ENCODE measurements at regions not wholly inside any gene's neighbourhood (a gene's known extent, or its start where the extent isn't known, plus 50 kb on each side); places are given as distances from the start of the nearest gene placed in this dataset.
A peak's percentile ranks its signal among the peaks of the same experiment; 100 is the strongest.

DNA sequence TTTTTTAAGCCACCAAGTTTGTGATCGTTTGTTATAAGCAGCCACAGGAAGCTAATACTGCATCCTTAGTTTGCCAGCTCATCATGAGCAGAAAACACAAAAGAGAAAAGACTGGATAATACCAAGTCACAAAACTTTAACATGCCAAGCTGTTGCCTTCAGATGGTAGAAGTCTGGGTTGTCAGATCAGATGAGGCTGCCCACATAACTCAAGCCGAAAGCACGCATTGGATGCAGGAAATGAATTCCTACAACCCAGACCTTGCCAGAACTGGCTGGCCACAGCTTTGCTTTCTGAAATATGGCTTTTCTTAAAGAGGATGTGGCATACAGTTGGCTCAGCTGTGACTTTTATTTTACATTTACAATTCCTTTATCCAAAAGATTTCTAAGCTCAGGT lies 118.3 kb upstream of the NEO1 start:
- Mint-ChIP-seq H3K27ac (peak overlapping the region; percentile 51), H3K4me1 (peaks cover 2% of the 10 kb centered on the region), H3K36me3 (ENCODE audit: low read depth) (peaks cover 2% of the 10 kb centered on the region), H3K27me3 (peaks cover 51% of the 10 kb centered on the region), H3K4me3 (no peak overlapping the region)
- H3K9me3 ChIP-seq (ENCODE audit: control insufficient read depth, low read length, poor library complexity, severe bottlenecking): no peaks in the 10 kb centered on the region
- no peak for DNase-seq
- ATAC-seq: no peak

DNA sequence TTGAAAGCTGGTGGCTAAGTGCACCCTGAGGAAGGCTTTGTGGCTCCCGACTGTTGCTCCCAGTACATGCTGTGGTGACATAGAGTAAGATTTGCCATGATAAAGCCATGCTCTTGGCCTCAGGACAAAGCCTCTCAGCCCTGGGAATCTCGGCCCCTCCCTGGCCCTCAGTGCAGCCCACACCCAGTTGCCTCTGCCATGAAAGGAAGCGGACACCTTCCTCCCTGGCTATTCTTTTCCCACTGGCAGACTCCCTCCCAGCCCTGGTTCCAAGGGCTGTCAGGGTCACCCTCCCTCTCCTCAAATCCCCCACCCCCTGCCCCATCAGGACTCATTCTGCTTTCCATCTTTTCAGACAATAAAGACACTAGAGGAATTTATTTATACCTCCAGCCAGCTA lies 119.8 kb upstream of the NEO1 start:
- Mint-ChIP-seq H3K27me3 (peaks cover 42% of the 10 kb centered on the region), H3K4me1 (peaks cover 2% of the 10 kb centered on the region), H3K36me3 (ENCODE audit: low read depth) (peaks cover 2% of the 10 kb centered on the region), H3K27ac (no peak overlapping the region), H3K4me3 (no peak overlapping the region)
- ATAC-seq (no peak), DNase-seq (no peak)
- no peaks in the 10 kb centered on the region for H3K9me3 ChIP-seq (ENCODE audit: control insufficient read depth, low read length, poor library complexity, severe bottlenecking)

DNA sequence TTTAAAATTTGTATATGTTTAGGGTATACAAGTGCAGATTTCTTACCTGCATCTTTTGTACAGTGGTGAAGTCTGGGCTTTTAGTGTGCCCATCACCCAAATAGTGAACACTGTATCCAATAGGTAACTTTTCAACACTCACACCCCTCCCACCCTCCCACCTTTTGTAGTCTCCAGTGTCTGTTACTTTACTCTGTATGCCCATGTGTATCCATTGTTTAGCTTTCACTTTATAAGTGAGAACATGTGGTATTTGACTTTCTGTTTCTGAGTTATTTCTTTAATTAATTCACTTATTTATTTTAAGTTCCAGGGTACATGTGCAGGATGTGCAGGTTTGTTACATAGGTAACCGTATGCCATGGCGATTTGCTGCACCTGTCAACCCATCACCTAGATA lies 124.8 kb upstream of the NEO1 start:
- H3K4me3 Mint-ChIP-seq: peak overlapping the region; percentile 32
- peaks cover 16% of the 10 kb centered on the region for H3K27me3 Mint-ChIP-seq
- no peaks in the 10 kb centered on the region for H3K9me3 ChIP-seq (ENCODE audit: control insufficient read depth, low read length, poor library complexity, severe bottlenecking)
- H3K27ac Mint-ChIP-seq: peak overlapping the region; percentile 75
- ATAC-seq (no peak), DNase-seq (no peak)
- H3K36me3 Mint-ChIP-seq (ENCODE audit: low read depth): no peaks in the 10 kb centered on the region
- H3K4me1 Mint-ChIP-seq: peaks cover 5% of the 10 kb centered on the region

DNA sequence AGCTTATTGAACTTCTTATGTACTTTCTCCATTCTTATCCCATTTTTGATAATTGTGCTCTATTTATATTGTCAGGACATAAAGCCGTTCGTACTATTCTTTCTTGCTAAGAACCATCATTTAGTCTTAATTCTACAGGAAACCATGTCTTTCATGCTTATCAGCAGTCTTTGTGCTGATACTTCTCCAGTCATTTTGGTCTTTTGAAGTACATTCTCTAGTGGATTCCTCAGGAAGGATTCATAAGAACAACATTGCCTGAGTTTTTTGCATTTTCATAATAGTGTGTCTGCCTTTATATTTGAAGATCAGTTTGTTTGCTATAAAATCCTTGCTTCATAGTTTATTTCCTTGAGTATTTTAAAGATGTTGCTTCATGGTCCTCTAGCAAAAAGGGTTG lies 126.6 kb upstream of the NEO1 start:
- ATAC-seq: no peak
- Mint-ChIP-seq H3K4me1 (peaks cover 5% of the 10 kb centered on the region), H3K27me3 (peaks cover 6% of the 10 kb centered on the region), H3K36me3 (ENCODE audit: low read depth) (no peaks in the 10 kb centered on the region), H3K4me3 (no peak overlapping the region), H3K27ac (no peak overlapping the region)
- no peaks in the 10 kb centered on the region for H3K9me3 ChIP-seq (ENCODE audit: control insufficient read depth, low read length, poor library complexity, severe bottlenecking)
- DNase-seq: no peak

DNA sequence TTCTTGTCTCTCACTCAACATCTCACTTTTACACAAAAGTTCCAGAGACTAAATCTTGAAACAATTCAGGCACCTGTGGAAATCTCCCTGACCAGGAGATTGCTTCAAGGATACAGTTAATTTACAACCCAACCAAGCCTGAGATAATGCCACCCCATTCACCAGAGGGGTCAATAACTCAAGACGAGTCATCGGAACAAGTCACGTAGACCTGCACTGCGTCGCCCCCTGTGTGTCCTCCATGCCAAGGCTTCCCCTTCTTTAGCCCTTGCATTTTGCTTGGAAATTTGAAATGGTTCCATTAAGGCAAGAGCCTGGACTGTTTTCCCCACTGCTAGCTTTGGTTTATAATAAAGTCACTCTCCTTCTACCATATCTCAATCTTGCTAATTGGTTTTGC lies 129.0 kb upstream of the NEO1 start:
- Mint-ChIP-seq H3K36me3 (ENCODE audit: low read depth) (no peaks in the 10 kb centered on the region), H3K27me3 (peaks cover 6% of the 10 kb centered on the region), H3K27ac (no peak overlapping the region), H3K4me3 (no peak overlapping the region), H3K4me1 (peaks cover 5% of the 10 kb centered on the region)
- DNase-seq (no peak), ATAC-seq (no peak)
- H3K9me3 ChIP-seq (ENCODE audit: control insufficient read depth, low read length, poor library complexity, severe bottlenecking): no peaks in the 10 kb centered on the region

DNA sequence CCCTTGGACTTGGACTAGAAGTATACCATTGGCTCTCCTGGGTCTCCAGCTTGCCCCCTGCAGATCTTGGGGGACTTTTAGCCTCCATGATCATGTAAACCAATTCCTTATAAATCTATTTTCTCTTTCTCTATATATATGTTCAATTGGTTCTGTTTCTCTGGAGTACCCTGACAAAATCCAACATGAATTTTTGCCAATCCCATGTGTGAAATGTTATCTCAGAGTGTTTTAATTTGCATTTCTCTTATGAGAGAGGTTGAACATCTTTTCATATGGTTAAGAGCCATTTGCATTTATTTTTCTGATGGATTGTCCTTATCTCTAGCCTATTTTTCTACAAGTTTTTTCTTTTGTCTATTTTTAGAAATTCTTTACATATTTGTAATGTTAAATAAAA lies 131.7 kb upstream of the NEO1 start:
- Mint-ChIP-seq H3K27ac (no peak overlapping the region), H3K36me3 (ENCODE audit: low read depth) (no peaks in the 10 kb centered on the region), H3K4me1 (no peaks in the 10 kb centered on the region), H3K4me3 (no peak overlapping the region), H3K27me3 (no peaks in the 10 kb centered on the region)
- ATAC-seq: no peak
- no peak for DNase-seq
- no peaks in the 10 kb centered on the region for H3K9me3 ChIP-seq (ENCODE audit: control insufficient read depth, low read length, poor library complexity, severe bottlenecking)

DNA sequence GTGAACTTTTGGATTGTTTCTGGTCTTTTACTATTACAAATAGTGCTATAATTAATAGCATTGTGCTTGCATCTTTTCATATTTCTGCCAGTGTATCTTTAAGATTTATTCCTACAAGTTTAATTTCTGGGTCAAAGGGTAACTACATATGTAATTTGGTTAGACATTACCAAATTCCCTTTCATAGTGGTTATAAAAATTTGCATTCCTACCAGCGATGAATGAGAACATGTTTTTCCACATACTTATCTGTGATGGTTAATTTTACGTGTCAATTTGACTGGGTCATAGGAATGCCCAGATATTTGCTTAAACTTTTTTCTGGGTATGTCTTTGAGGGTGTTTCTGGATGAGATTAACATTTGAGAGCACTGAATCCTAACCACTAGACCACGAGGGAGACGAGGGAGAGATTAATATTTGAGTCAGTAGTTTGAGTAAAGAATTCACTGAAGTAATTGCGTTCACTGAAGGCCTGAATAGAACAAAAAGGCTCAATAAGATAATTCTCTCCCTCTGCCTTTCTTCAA lies 132.3 kb upstream of the NEO1 start:
- ATAC-seq: no peak
- H3K27me3 Mint-ChIP-seq: no peaks in the 10 kb centered on the region
- H3K4me3 Mint-ChIP-seq: no peak overlapping the region
- DNase-seq: no peak
- no peaks in the 10 kb centered on the region for H3K9me3 ChIP-seq (ENCODE audit: control insufficient read depth, low read length, poor library complexity, severe bottlenecking)
- H3K36me3 Mint-ChIP-seq (ENCODE audit: low read depth): no peaks in the 10 kb centered on the region
- no peaks in the 10 kb centered on the region for H3K4me1 Mint-ChIP-seq
- no peak overlapping the region for H3K27ac Mint-ChIP-seq

DNA sequence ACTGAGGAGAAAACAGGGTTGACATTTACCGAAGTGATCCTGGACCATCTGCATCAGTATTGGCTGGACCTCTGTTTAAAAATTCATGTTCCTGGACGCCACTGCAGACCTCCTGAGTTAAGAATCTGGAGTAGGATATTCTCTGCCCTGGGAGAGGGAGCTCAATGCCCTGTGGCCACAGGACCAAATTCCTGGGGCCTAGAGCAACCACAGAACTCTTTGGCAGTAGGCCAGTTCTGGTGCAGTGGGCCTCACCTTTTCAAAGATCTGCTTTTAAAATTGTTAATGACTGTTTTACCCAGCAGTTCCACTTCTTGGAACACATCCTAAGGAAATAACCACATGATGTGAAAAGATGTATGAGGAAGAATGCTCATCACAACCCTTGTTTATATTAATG lies 133.3 kb upstream of the ADPGK start:
- no peak for ATAC-seq
- Mint-ChIP-seq H3K27ac (no peak overlapping the region), H3K27me3 (no peaks in the 10 kb centered on the region), H3K4me1 (peaks cover 3% of the 10 kb centered on the region), H3K36me3 (ENCODE audit: low read depth) (no peaks in the 10 kb centered on the region), H3K4me3 (no peak overlapping the region)
- H3K9me3 ChIP-seq (ENCODE audit: control insufficient read depth, low read length, poor library complexity, severe bottlenecking): no peaks in the 10 kb centered on the region
- DNase-seq: no peak

DNA sequence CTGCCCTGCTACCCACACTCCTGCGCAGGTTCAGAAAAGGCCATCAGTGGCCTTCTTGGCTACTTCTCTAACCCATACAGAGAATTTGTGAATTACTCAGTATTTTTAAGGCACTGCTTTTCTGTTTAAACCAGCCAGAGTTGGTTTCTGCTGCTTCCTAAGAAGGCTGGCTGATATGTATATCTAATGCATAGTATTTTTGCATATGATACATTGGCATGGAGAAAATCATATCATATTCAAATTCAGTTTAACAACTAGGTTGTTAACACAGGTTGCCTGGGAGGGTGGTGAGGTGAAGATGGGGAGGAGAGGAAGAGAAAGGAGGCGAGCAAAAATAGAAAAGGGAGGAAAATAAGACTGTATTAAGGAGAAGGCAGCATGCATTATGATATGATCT lies 132.8 kb upstream of the ADPGK start:
- no peaks in the 10 kb centered on the region for H3K36me3 Mint-ChIP-seq (ENCODE audit: low read depth)
- no peaks in the 10 kb centered on the region for H3K27me3 Mint-ChIP-seq
- H3K9me3 ChIP-seq (ENCODE audit: control insufficient read depth, low read length, poor library complexity, severe bottlenecking): no peaks in the 10 kb centered on the region
- ATAC-seq (no peak), DNase-seq (no peak)
- no peak overlapping the region for H3K4me3 Mint-ChIP-seq
- H3K4me1 Mint-ChIP-seq: peaks cover 3% of the 10 kb centered on the region
- H3K27ac Mint-ChIP-seq: no peak overlapping the region

DNA sequence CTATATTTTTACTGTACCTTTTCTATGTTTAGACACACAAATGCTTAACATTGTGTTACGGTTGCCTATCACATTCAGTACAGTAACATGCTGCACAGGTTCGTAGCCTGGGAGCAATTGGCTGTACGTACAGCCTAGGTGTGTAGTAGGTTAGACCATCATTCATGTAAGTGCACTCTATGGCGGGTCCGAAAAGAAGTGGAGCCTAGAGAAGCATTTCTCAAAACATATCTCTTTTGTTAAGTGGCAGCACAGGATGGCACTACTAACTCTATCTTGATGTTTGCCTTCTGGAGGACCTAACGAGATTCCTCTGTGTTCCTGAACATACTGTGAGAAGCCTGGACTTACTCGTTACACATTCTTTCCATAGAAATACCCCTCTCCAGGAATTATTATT lies 132.3 kb upstream of the ADPGK start:
- H3K27ac Mint-ChIP-seq: no peak overlapping the region
- H3K36me3 Mint-ChIP-seq (ENCODE audit: low read depth): no peaks in the 10 kb centered on the region
- peaks cover 3% of the 10 kb centered on the region for H3K4me1 Mint-ChIP-seq
- ATAC-seq (no peak), DNase-seq (no peak)
- no peaks in the 10 kb centered on the region for H3K9me3 ChIP-seq (ENCODE audit: control insufficient read depth, low read length, poor library complexity, severe bottlenecking)
- no peak overlapping the region for H3K4me3 Mint-ChIP-seq
- no peaks in the 10 kb centered on the region for H3K27me3 Mint-ChIP-seq

DNA sequence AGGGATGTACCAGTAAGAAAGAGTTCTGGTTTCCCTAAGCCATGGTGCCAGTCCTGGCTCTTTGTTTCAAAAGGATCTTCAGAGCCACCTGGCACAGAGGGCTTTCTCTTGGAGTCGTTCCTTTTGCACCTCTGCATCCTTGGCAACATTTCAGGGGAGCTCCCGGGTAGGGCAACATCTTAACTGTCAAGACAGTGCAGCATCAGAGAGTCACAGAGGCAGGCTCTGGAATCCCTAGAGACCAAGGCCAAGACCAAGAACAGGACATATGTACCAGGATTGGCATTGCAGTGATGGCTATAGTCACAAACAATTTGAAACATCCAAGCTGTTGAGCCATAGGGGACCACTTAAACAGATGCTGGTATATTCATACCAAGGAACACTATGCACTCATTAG lies 129.4 kb upstream of the ADPGK start:
- no peak for ATAC-seq
- Mint-ChIP-seq H3K27me3 (peaks cover 8% of the 10 kb centered on the region), H3K36me3 (ENCODE audit: low read depth) (no peaks in the 10 kb centered on the region)

DNA sequence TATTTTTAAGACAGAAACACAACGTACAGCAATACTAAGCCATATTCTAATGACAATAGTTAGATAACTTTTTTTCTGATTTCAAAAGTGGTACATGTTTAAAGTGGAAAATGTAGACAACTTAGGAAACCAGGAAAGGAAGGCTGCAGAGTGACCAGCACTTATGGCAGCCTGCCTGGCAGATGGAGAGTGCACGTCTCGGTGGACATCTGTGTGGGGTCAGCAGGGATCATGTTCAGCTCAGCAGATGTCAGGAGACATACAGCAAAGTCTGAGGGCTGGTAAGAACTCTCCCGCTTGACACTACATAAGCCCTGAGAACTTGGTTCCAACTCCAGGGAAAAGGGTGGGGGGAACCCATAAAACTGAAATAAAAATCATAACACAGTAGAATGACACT lies 128.6 kb upstream of the ADPGK start:
- Mint-ChIP-seq H3K36me3 (ENCODE audit: low read depth) (no peaks in the 10 kb centered on the region), H3K27me3 (peaks cover 13% of the 10 kb centered on the region), H3K27ac (no peak overlapping the region), H3K4me3 (no peak overlapping the region), H3K4me1 (peaks cover 10% of the 10 kb centered on the region)
- DNase-seq (no peak), ATAC-seq (no peak)
- H3K9me3 ChIP-seq (ENCODE audit: control insufficient read depth, low read length, poor library complexity, severe bottlenecking): no peaks in the 10 kb centered on the region

More for the DNA sequence above, 129.4 kb upstream of the ADPGK start:
- H3K27ac Mint-ChIP-seq: no peak overlapping the region
- H3K4me3 Mint-ChIP-seq: no peak overlapping the region
- H3K9me3 ChIP-seq (ENCODE audit: control insufficient read depth, low read length, poor library complexity, severe bottlenecking): no peaks in the 10 kb centered on the region
- no peak for DNase-seq
- peaks cover 10% of the 10 kb centered on the region for H3K4me1 Mint-ChIP-seq

DNA sequence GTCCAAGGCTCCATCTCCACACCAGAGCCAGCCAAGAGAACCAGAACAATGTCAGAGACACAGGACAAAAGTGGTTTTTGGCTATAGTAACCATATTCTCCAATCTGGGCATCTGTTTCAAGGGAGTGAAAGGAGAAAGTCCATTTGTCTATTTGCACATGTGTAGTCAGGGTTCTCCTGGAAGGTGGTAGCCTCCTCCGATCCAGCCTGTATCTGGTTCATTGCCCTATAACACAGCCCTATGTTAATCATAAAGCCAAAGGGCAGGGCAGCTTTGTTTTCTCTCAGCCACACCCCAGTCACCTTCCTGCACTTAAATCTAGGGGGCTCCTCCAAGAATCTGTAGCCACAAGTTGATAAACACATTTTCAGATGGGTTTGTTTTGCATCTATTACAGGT lies 128.1 kb upstream of the ADPGK start:
- H3K9me3 ChIP-seq (ENCODE audit: control insufficient read depth, low read length, poor library complexity, severe bottlenecking): no peaks in the 10 kb centered on the region
- no peak overlapping the region for H3K4me3 Mint-ChIP-seq
- H3K27me3 Mint-ChIP-seq: peaks cover 13% of the 10 kb centered on the region
- ATAC-seq (no peak), DNase-seq (no peak)
- no peak overlapping the region for H3K27ac Mint-ChIP-seq
- H3K4me1 Mint-ChIP-seq: peaks cover 10% of the 10 kb centered on the region
- no peaks in the 10 kb centered on the region for H3K36me3 Mint-ChIP-seq (ENCODE audit: low read depth)

DNA sequence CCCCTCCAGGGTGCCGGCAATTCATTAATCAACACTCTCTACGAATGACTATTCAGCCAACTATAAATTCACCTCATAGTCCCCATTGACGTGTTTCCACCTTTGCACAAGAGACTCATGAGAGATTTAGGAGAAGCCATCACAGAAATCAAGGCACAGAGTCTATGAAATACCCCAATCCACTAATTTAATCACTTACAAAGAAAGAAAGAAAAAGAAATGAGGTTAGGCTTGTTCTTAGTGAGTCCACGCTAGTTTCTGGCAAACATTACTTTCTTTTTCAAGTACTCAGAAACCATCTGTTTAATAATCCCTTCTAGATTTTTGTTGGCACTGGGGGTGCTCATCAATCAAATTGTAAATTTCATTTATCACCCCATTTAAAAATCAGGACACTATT lies 125.2 kb upstream of the ADPGK start:
- ATAC-seq (no peak), DNase-seq (no peak)
- Mint-ChIP-seq H3K36me3 (ENCODE audit: low read depth) (no peaks in the 10 kb centered on the region), H3K4me1 (peaks cover 7% of the 10 kb centered on the region), H3K4me3 (no peak overlapping the region), H3K27ac (no peak overlapping the region), H3K27me3 (peaks cover 13% of the 10 kb centered on the region)
- H3K9me3 ChIP-seq (ENCODE audit: control insufficient read depth, low read length, poor library complexity, severe bottlenecking): no peaks in the 10 kb centered on the region

DNA sequence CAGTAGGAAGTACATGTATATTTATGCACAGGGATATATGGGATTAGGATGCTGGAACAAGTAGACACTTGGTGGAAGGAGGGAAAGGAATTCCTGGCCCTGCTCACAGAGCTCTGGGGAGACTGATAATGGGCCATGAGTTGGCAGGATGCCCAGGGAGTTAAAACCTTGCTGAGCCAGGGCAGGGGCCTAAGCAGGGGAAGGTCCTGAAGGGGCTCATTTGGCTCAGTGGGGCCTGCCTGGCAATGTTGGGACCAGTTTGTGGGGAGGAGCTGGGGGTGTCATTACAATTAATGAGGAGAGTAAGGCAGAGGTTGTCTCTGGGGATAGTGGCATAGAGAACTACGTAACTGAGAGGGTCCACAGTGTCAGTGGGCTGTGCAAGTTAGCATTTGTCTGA lies 124.2 kb upstream of the ADPGK start:
- H3K9me3 ChIP-seq (ENCODE audit: control insufficient read depth, low read length, poor library complexity, severe bottlenecking): no peaks in the 10 kb centered on the region
- no peak for ATAC-seq
- peak overlapping the region; percentile 29 for H3K27ac Mint-ChIP-seq
- H3K27me3 Mint-ChIP-seq: peaks cover 20% of the 10 kb centered on the region
- DNase-seq: no peak
- no peaks in the 10 kb centered on the region for H3K36me3 Mint-ChIP-seq (ENCODE audit: low read depth)
- no peak overlapping the region for H3K4me3 Mint-ChIP-seq
- peaks cover 7% of the 10 kb centered on the region for H3K4me1 Mint-ChIP-seq

All from T-helper 17 cell (primary cell).